ENCODE measurements at regions not wholly inside any gene's neighbourhood (a gene's known extent, or its start where the extent isn't known, plus 50 kb on each side); places are given as distances from the start of the nearest gene placed in this dataset.

- Histone ChIP-seq H3K27me3 (ENCODE audit: control insufficient read depth, insufficient read depth, low read length) (no peaks in the 10 kb centered on the region; the same call in 1 of the 2 replicates), H3K36me3 (ENCODE audit: control insufficient read depth, insufficient read depth, low read length) (no peaks in the 10 kb centered on the region), H3K27ac (ENCODE audit: low read length) (no peak overlapping the region), H3K4me3 (ENCODE audit: low read depth in 2 of 2, low read length in 2 of 2) (no peak overlapping the region), H3K4me1 (ENCODE audit: control insufficient read depth, insufficient read depth, low read length) (no peaks in the 10 kb centered on the region), H3K9me3 (ENCODE audit: control insufficient read depth, insufficient read depth, low read depth, low read length) (no peaks in the 10 kb centered on the region)
- DNase-seq (ENCODE audit: low read depth, low spot score) (no peak), ATAC-seq (no peak)
- POLR2A ChIA-PET = no interaction called here
- no peak for TF ChIP-seq POLR2AphosphoS5 (IDR thresholded peaks at IDR 0.05; ENCODE audit: low read depth, low read length)
- no peak for TF ChIP-seq TCF7L2 (IDR thresholded peaks at IDR 0.05; ENCODE audit: low read depth, low read length)
- no TSS peak for BruUV-seq (replicated peaks)
- CTCF ChIA-PET = interaction anchor here (0.6 kb wide), 1 partner anchor 107 kb away, joined by 3 read pairs; no protein-coding TSS in a partner anchor
- intact Hi-C loops (cut with micrococcal nuclease; ENCODE audit: unreplicated experiment) = no loop called here
- in situ Hi-C loops (cut with HindIII; ENCODE audit: low pct_unique_long_range_greater_than_20kb, low sequenced_read_pairs) = no loop called here
These were observed 412.3 kb downstream of the BRD1 start for GRCh38 chr22:49415151-49415951.

GRCh38 chr22:49413551-49413950 is 414.1 kb downstream of the BRD1 start:
- Histone ChIP-seq H3K4me3 (ENCODE audit: low read depth in 2 of 2, low read length in 2 of 2) (no peak overlapping the region), H3K27me3 (ENCODE audit: control insufficient read depth, insufficient read depth, low read length) (no peaks in the 10 kb centered on the region; the same call in 1 of the 2 replicates), H3K36me3 (ENCODE audit: control insufficient read depth, insufficient read depth, low read length) (no peaks in the 10 kb centered on the region), H3K27ac (ENCODE audit: low read length) (no peak overlapping the region), H3K9me3 (ENCODE audit: control insufficient read depth, insufficient read depth, low read depth, low read length) (no peaks in the 10 kb centered on the region), H3K4me1 (ENCODE audit: control insufficient read depth, insufficient read depth, low read length) (no peaks in the 10 kb centered on the region)
- DNase-seq (ENCODE audit: low read depth, low spot score) = no peak
- no peak for TF ChIP-seq POLR2AphosphoS5 (IDR thresholded peaks at IDR 0.05; ENCODE audit: low read depth, low read length)
- TF ChIP-seq REST (IDR thresholded peaks at IDR 0.05; ENCODE audit: insufficient read depth in 1 of 2, low read depth in 2 of 2, low read length in 1 of 2) = no peak
- no peak for TF ChIP-seq SIN3A (IDR thresholded peaks at IDR 0.05; ENCODE audit: borderline replicate concordance, insufficient read depth, low read depth, low read length)
- TF ChIP-seq CTCF (IDR thresholded peaks at IDR 0.05) = no peak
- TF ChIP-seq TCF7L2 (IDR thresholded peaks at IDR 0.05; ENCODE audit: low read depth, low read length) = no peak
- POLR2A ChIA-PET = no interaction called here
- no TSS peak for BruUV-seq (replicated peaks)
- CTCF ChIA-PET = no interaction called here
- in situ Hi-C loops (cut with HindIII; ENCODE audit: low pct_unique_long_range_greater_than_20kb, low sequenced_read_pairs) (no loop called here), intact Hi-C loops (cut with micrococcal nuclease; ENCODE audit: unreplicated experiment) (no loop called here)
- ATAC-seq = no peak

- DNase-seq (ENCODE audit: low read depth, low spot score) (no peak), ATAC-seq (no peak)
- Histone ChIP-seq H3K27ac (ENCODE audit: low read length) (no peak overlapping the region), H3K27me3 (ENCODE audit: control insufficient read depth, insufficient read depth, low read length) (no peaks in the 10 kb centered on the region; the same call in 1 of the 2 replicates), H3K36me3 (ENCODE audit: control insufficient read depth, insufficient read depth, low read length) (no peaks in the 10 kb centered on the region), H3K4me1 (ENCODE audit: control insufficient read depth, insufficient read depth, low read length) (no peaks in the 10 kb centered on the region), H3K4me3 (ENCODE audit: low read depth in 2 of 2, low read length in 2 of 2) (no peak overlapping the region), H3K9me3 (ENCODE audit: control insufficient read depth, insufficient read depth, low read depth, low read length) (no peaks in the 10 kb centered on the region)
- POLR2A ChIA-PET = no interaction called here
- no TSS peak for BruUV-seq (replicated peaks)
- in situ Hi-C loops (cut with HindIII; ENCODE audit: low pct_unique_long_range_greater_than_20kb, low sequenced_read_pairs) (no loop called here), intact Hi-C loops (cut with micrococcal nuclease; ENCODE audit: unreplicated experiment) (no loop called here)
- CTCF ChIA-PET = no interaction called here
- TF ChIP-seq REST (IDR thresholded peaks at IDR 0.05; ENCODE audit: insufficient read depth in 1 of 2, low read depth in 2 of 2, low read length in 1 of 2) (no peak), POLR2AphosphoS5 (IDR thresholded peaks at IDR 0.05; ENCODE audit: low read depth, low read length) (no peak), CTCF (IDR thresholded peaks at IDR 0.05) (no peak), SIN3A (IDR thresholded peaks at IDR 0.05; ENCODE audit: borderline replicate concordance, insufficient read depth, low read depth, low read length) (no peak)
These were observed 414.5 kb downstream of the BRD1 start for GRCh38 chr22:49413146-49413545.

Data from Panc1 (cell line).